PC-9 (cell line): ENCODE measurements at regions not wholly inside any gene's neighbourhood (a gene's known extent, or its start where the extent isn't known, plus 50 kb on each side); places are given as distances from the start of the nearest gene placed in this dataset.

Experiments
- BruUV-seq: library from RNA; stranded (reverse); fragments of 400-500 nt; replicated peaks from 2 replicates; lab custom pipeline; 2021; lab: Mats Ljungman, UMichigan
- CTCF ChIA-PET: fragments of 300-600 bp; sonication (Branson Sonifier 250); formaldehyde crosslinking; loops from one replicate; lab custom pipeline; 2022; ENCODE audit warnings: antibody characterized with exemption; lab: Charles Lee
- POLR2A ChIA-PET: fragments of 300-600 bp; sonication (Branson Sonifier 250); formaldehyde crosslinking; loops from one replicate; lab custom pipeline; 2022; ENCODE audit warnings: antibody characterized with exemption; ENCODE audit not compliant: unreplicated experiment; lab: Charles Lee
- DNase-seq, 2 experiments: peaks; one replicate each; pipeline versions ENCODE4 v3.0.0 to v3.0.0-alpha.2; 2015 to 2022; ENCODE audit warnings: mixed read lengths in 1 of 2
- H2AFZ ChIP-seq: fragments of 200-600 bp; sonication (generic); 2 replicates; pipeline ENCODE4 v1.8.1; 2017; ENCODE audit warnings: antibody characterized with exemption
- H3F3A ChIP-seq: fragments of 200-600 bp; sonication (generic); 2 replicates; pipeline ENCODE4 v1.8.1; 2017; ENCODE audit warnings: antibody characterized with exemption, mild to moderate bottlenecking, low read depth; ENCODE audit not compliant: insufficient read depth
- H3K27ac ChIP-seq: fragments of 200-600 bp; sonication (generic); 2 replicates; pipeline ENCODE4 v1.6.1; 2016; ENCODE audit warnings: mixed run types
- H3K27me3 ChIP-seq: fragments of 200-600 bp; sonication (generic); 2 replicates; pipeline ENCODE4 v1.6.1; 2016; ENCODE audit warnings: low read depth, mixed run types; ENCODE audit not compliant: insufficient read depth
- H3K36me3 ChIP-seq: fragments of 200-600 bp; sonication (generic); 2 replicates; pipeline ENCODE4 v1.6.1; 2016; ENCODE audit warnings: low read depth, mixed run types
- H3K4me1 ChIP-seq: fragments of 200-600 bp; sonication (generic); replicated peaks from 2 replicates; pipeline ENCODE4 v1.6.1; 2016; ENCODE audit warnings: mixed run types; ENCODE audit not compliant: insufficient read depth
- H3K4me2 ChIP-seq: fragments of 200-600 bp; sonication (generic); 2 replicates; pipeline ENCODE4 v1.6.1; 2017; ENCODE audit warnings: mixed run types
- H3K4me3 ChIP-seq: fragments of 200-600 bp; sonication (generic); 2 replicates; pipeline ENCODE4 v1.6.1; 2016; ENCODE audit warnings: mixed run types
- H3K79me2 ChIP-seq: fragments of 200-600 bp; sonication (generic); 2 replicates; pipeline ENCODE4 v1.6.1; 2017; ENCODE audit warnings: low read depth, mixed run types
- H3K9me2 ChIP-seq: fragments of 200-600 bp; sonication (generic); 2 replicates; pipeline ENCODE4 v1.8.1; 2017; ENCODE audit warnings: mild to moderate bottlenecking; ENCODE audit not compliant: insufficient read depth
- H3K9me3 ChIP-seq: fragments of 200-600 bp; sonication (generic); 2 replicates; pipeline ENCODE4 v1.8.1; 2016; ENCODE audit warnings: low read depth; ENCODE audit not compliant: insufficient read depth
- H4K20me1 ChIP-seq: fragments of 200-600 bp; sonication (generic); 2 replicates; pipeline ENCODE4 v1.8.1; 2017; ENCODE audit not compliant: insufficient read depth
- EZH2 ChIP-seq: fragments of 200-600 bp; sonication (generic); IDR thresholded peaks from 2 replicates; pipeline ENCODE4 v1.8.0; 2017; ENCODE audit warnings: antibody characterized with exemption, low read depth
- intact Hi-C: fragments of 100-400 bp; cut with micrococcal nuclease; formaldehyde crosslinking; loops from one replicate; pipeline ENCODE4 v1.10.0; 2022; ENCODE audit not compliant: unreplicated experiment
- TF ChIP-seq, protein P1 (sequence below): fragments of 200-600 bp; sonication (generic); conservative IDR thresholded peaks from 2 replicates; pipeline ENCODE4 v1.6.1; 2017; ENCODE audit warnings: mixed run types, antibody characterized with exemption, mild to moderate bottlenecking, moderate library complexity

GRCh38 chr21:31409831-31410487 is 65.9 kb upstream of the TIAM1 start:
- no peak overlapping the region for H2AFZ ChIP-seq
- CTCF ChIA-PET = no interaction called here

DNA sequence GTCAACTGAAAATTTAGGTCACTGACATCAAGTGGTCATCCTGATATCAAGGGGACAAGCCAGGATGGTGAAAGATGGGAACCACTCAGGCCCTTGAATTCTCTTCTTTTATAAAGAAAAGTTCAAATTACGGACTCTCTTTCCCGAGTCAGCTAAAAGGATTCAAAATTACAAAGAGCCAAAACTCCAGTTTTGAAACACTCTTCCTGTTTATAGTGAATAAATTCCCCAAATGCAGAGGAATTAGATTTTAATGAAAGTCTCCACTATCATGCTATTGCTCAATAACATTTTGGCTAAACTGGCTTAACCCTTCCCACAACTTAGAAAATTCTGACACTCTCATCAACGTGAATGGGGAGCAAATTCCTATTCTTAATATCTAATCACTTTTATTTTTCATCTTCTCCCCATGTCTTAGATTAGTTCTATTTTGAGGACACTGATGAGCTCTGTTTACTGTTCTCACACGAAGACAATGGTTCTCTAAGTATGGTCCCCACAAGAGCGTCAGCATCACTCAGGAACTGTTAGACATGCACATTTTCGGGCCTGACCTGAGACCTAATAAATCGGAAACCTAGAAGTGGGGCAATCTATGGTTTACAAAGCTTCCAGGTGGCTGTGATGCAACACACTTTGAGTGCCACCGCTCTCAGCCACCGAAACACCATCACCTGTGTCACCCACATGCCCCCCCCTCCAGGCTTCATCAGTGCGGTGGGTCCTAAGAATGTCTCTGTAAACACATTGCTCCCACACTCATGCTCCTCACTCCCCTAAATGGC is 64.4 kb upstream of the TIAM1 start:
- TF ChIP-seq, protein P1, sequence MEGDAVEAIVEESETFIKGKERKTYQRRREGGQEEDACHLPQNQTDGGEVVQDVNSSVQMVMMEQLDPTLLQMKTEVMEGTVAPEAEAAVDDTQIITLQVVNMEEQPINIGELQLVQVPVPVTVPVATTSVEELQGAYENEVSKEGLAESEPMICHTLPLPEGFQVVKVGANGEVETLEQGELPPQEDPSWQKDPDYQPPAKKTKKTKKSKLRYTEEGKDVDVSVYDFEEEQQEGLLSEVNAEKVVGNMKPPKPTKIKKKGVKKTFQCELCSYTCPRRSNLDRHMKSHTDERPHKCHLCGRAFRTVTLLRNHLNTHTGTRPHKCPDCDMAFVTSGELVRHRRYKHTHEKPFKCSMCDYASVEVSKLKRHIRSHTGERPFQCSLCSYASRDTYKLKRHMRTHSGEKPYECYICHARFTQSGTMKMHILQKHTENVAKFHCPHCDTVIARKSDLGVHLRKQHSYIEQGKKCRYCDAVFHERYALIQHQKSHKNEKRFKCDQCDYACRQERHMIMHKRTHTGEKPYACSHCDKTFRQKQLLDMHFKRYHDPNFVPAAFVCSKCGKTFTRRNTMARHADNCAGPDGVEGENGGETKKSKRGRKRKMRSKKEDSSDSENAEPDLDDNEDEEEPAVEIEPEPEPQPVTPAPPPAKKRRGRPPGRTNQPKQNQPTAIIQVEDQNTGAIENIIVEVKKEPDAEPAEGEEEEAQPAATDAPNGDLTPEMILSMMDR = no peak
- no peak for TF ChIP-seq EZH2
- Histone ChIP-seq H3K9me2 (no peaks in the 10 kb centered on the region), H4K20me1 (no peaks in the 10 kb centered on the region), H3K79me2 (no peaks in the 10 kb centered on the region), H3K4me1 (no peaks in the 10 kb centered on the region), H2AFZ (no peak overlapping the region), H3K27me3 (no peaks in the 10 kb centered on the region), H3K9me3 (no peaks in the 10 kb centered on the region), H3K4me2 (no peak overlapping the region), H3F3A (no peaks in the 10 kb centered on the region), H3K27ac (no peak overlapping the region), H3K4me3 (no peak overlapping the region), H3K36me3 (no peaks in the 10 kb centered on the region)
- CTCF ChIA-PET = no interaction called here
- BruUV-seq = no TSS peak
- POLR2A ChIA-PET = no interaction called here
- DNase-seq = no peak
- intact Hi-C loops = no loop called here

More at GRCh38 chr21:31409831-31410487, 65.9 kb upstream of the TIAM1 start:
- H3K9me3 ChIP-seq = no peaks in the 10 kb centered on the region
- intact Hi-C loops = no loop called here
- TF ChIP-seq EZH2 = no peak
- no peak overlapping the region for H3K27ac ChIP-seq
- no peaks in the 10 kb centered on the region for H3K27me3 ChIP-seq
- no peaks in the 10 kb centered on the region for H4K20me1 ChIP-seq
- POLR2A ChIA-PET = no interaction called here
- BruUV-seq = no TSS peak
- no peaks in the 10 kb centered on the region for H3K79me2 ChIP-seq
- DNase-seq = no peak
- H3K4me1 ChIP-seq = no peaks in the 10 kb centered on the region
- no peaks in the 10 kb centered on the region for H3K9me2 ChIP-seq
- no peaks in the 10 kb centered on the region for H3K36me3 ChIP-seq
- H3K4me2 ChIP-seq = no peak overlapping the region
- H3F3A ChIP-seq = no peaks in the 10 kb centered on the region
- no peak overlapping the region for H3K4me3 ChIP-seq

- no peaks in the 10 kb centered on the region for H4K20me1 ChIP-seq
- H3K4me3 ChIP-seq = no peak overlapping the region
- no peaks in the 10 kb centered on the region for H3K79me2 ChIP-seq
- no peak overlapping the region for H2AFZ ChIP-seq
- ChIA-PET POLR2A (no interaction called here), CTCF (no interaction called here)
- no peak for DNase-seq
- H3F3A ChIP-seq = no peaks in the 10 kb centered on the region
- BruUV-seq = no TSS peak
- TF ChIP-seq EZH2 = no peak
- TF ChIP-seq, protein P1 = no peak
- no peaks in the 10 kb centered on the region for H3K36me3 ChIP-seq
- no peaks in the 10 kb centered on the region for H3K27me3 ChIP-seq
- intact Hi-C loops = no loop called here
- no peak overlapping the region for H3K4me2 ChIP-seq
- no peaks in the 10 kb centered on the region for H3K9me2 ChIP-seq
- no peaks in the 10 kb centered on the region for H3K9me3 ChIP-seq
- H3K4me1 ChIP-seq = no peaks in the 10 kb centered on the region
- no peak overlapping the region for H3K27ac ChIP-seq
These were observed 62.4 kb upstream of the TIAM1 start for GRCh38 chr21:31406510-31406909.
